ENCODE measurements at regions not wholly inside any gene's neighbourhood (a gene's known extent, or its start where the extent isn't known, plus 50 kb on each side); places are given as distances from the start of the nearest gene placed in this dataset.
A peak's percentile ranks its signal among the peaks of the same experiment; 100 is the strongest.

DNA sequence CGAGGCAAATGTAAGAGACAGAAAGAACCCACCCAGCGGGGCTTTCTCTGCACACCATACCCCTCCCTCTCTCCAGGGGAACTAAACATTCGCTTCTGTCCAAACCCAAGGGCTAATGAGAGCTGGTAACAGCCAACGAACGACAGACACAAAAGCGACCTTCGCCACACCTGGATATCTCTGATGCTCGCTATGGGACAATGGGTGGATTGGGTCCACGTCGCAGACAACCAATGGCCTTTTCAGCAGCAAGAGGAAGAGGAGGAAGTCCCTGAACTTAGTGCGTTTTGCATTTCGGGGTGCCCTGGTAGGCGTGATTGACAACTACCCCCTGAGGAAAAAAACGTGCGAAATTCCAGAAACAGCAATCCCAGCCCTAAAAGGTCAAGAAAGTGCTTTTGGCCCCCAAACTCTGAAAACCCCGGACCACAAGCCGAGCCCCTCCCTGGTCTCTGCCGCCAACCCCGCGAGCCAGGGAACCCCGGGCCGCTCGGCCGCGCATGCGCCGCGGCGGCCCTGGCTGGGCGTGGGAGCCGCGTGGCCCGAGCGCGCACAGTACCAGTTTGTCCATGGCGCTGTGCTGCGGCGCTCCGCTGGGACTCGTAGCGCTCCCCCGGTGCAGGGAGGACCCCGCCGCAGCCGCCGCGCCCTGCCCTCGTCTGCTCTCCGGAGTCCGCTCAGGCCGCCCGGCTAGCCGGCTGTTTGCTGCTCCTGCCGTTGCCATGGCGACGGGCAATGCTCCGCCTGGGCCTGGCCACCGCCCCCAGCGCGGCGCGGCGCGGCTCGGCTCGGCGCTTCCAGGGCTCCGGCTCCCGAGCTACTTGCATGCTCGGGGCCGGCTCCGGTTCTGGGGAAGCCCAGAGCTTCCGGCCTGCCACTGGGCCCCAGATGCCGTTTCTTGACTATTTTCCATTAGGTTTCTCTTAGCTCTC lies 66.9 kb upstream of the DNAH5 start:
- peak; percentile 45 for DNase-seq

DNA sequence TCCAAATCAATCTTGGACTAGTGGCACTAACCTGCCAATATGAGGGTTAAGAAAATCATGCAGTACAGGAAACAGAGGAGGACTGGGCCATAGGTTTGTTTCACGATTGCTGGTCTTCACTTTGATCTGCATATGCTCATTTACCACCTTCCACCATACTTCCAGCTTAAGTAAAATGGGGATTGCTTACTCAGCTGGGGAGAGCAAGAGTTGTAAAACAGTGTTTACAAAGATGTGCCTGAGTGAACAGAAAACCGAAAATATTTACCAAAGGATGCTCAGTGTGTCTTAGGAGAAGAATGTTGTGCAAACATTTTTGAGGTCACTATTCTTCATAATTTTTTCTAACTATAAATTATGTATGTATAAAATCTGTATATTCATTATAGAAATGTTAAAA lies 65.1 kb upstream of the DNAH5 start:
- no peak for DNase-seq

DNA sequence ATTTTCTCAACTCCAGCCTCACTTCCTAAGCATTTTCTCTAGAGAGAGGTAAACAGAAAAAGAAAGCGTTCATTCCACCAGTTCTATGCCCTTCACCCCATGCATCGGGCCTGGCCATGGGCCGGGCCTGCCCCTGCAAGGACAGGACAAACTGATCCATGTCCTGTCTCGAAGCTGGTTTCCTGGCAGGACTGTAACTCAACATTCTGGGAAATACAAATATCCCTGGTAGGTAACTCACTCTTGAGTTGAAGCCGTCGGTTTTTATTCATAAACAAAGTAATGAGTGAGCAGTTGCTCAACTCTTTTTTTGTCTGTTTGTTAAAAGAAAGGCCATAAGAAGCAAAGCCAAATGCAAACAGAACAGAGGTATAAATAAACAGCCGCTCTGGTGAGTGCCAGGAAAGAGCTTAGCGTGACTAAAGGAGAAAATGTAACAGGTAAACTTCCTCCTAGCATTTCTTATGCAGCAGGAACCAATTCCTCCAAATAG lies 64.4 kb upstream of the DNAH5 start:
- DNase-seq, result no peak

DNA sequence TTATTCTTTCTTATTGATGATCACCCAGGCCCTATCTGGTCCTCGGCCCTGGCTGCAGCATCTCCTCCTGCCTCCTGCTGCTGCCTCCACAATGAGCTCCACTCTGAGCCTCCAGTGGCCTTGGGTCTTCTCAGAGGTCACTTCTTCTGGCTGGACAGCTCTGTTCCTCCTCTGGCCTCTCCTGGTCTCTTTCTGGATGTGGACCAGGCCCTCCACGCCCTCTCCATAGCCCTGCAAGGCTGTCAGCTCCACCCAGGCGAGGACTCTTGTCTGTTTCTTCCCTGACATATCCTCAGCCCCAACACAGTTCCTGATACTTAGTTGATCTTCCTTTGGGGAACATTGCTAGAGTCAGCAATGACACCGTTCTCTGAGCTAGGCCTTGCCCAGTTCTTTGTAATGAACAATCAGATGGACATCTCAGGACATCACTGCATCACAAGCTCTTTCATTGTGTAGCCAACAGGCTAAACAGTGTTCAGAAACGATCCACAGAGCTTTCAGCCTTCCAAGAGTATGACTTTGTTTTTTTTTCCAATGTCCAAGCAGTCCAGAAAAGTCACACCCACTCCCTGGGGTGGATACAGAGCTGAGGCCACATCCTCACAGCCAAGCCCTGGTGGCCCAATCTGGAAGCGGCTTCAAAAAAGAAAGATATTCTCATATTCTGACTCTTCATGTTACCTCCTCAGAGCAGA lies 62.5 kb upstream of the DNAH5 start:
- no peak for DNase-seq

DNA sequence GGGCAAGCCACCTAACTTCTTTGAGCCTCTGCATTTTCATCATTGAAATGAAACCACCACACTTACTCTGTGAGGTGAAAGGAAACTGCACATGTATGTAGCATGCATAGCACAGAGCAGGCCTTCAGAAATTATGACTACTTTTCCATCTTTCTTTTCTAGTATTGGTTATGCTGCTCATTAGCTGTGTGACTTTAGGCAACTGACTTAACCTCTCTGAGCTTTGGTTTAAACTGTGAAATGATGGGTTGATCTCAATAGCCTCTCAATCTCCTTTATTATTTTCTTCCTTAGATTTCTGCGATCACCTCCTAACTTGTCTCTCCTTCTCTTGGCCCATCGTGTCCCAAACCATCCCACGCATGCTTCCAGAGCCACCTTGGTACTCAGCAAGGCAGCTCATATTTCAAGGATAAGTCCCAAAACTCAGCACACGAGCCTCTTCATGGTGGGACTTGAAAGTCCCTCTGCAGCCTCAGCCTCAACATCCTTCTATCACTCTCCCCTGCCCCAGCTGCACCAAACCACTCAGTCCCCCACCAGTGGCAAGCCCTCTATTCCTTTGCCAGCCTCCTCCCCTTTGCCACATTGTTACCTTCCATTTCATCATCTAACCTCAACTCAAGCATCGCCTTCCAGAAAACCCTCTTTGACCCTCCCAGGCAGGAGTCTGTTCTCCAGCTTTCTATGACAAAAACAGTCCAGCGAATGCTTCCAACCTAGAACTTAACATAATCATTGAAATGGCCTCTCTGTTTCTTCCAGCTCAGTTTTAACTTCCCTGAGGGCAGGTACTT lies 60.3 kb upstream of the DNAH5 start:
- DNase-seq, result no peak

DNA sequence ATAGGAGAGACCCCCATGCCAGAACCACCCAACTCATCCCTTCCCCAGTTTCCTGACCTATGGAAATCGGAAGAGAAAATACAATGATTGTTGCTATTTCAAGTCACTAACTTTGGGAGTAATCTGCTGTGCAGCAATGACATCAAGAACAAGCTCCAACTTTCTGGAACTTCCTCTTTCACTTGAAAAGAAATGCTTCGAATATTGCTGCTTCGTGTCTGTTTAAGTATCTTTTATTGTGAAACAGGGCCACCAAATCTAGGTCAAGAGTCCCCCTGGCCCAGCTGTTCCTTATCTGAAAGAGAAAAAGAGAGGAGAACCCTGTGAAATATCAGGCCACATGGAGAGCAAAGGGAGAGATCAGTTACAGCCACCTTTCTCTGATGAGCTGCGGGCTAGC lies 59.4 kb upstream of the DNAH5 start:
- DNase-seq, result no peak

DNA sequence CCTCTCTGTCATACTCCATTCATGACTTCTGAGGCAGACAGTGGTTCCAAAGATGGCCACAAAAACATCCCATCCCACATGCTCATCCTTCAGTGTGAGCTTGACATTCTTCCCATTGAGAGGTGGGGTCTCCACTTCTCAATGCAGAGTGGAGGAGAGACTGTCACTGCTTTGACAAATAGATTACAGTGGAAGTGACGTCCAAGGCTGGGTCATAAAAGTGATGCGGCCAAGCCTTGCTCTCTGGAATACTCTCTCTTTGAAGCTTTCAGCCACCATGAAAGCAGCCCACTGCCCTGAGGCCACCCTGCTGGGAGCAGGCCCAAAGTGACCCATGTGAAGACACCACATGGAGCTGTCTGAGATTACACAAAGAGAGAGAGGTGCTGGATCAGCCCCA lies 59.0 kb upstream of the DNAH5 start:
- no peak for DNase-seq

DNA sequence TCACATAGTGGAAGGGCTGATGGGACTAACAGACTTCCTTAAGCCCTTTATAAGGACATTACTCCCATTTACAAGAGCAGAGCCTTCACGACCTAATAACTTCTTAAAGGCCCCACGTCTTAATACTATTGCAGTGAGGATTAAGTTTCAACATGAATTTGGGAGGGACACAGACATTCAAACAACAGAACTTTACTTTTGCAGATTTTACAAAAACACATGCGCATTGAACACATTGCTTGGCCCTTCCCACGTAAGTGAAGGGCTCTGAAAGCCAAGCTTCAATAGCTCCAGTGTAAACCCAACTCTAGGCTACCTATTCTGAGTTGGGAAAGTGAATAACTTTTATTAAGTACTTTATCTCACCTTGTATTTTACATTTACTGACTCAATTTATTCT lies 53.8 kb upstream of the DNAH5 start:
- DNase-seq, result no peak

DNA sequence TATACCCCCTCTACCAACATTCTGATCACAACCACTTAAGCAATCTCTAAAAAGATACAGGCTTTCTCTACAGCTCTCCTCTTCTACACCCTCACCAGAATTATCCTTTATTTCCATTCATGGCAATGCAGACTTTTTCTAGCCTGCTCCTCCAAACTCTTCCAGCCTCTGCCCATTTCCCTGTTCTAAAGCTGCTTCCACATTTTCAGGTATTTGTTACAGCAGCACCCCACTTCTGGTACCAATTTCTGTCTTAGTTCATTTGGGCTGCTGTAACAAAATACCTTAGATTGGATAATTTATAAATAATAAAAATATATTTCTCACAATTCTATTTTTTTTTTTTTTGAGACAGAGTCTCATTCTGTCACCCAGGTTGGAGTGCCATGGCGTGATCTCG lies 53.0 kb upstream of the DNAH5 start:
- no peak for DNase-seq

DNA sequence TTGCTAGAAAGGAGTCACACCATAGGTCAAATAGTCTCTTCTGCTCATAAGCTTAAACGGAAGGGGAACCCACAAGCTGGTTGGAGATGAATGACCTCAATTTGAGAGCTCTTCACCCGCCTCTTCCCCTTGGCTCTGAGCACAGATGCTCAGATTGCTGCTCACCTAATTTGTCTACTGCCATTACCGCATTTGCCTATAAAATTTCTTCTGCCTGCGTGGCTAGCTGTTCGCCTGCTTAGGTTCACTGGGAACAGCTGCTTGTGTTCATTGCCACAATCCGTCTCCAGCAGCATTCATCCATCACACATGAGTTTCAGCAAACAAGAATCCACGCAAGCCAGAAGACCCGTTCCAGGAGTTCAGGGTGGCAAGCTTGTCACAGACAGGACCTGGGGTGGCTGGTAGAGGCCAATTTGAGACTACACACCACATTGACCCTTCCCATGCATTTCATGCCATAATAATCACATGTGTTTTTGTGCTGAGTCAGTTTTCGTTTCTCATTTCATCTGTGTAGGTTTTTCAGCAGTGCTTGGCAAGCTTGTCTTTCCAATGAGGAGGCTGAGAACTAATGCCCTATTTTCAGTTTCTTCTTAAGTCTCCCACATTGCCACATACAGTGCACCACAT lies 50.2 kb upstream of the DNAH5 start:
- no peak for DNase-seq

All from activated CD4-positive, CD25-positive, alpha-beta regulatory T cell treated with anti-CD3 and anti-CD28 coated beads, Interleukin-2, amount 50 U/mL, for 72 hours (primary cell).